CD4-positive, alpha-beta memory T cell (primary cell): ENCODE measurements at regions not wholly inside any gene's neighbourhood (a gene's known extent, or its start where the extent isn't known, plus 50 kb on each side); places are given as distances from the start of the nearest gene placed in this dataset.
A peak's percentile ranks its signal among the peaks of the same experiment; 100 is the strongest.

Source experiments
- CTCF ChIA-PET: fragments of 350-600 bp; sonication (Branson Sonifier 250); formaldehyde crosslinking; loops from one replicate; lab custom pipeline; 2021; ENCODE audit warnings: inconsistent platforms; ENCODE audit not compliant: partially characterized antibody; lab: Charles Lee
- POLR2A ChIA-PET: fragments of 350-600 bp; sonication (Branson Sonifier 250); formaldehyde crosslinking; loops from one replicate; lab custom pipeline; 2021; ENCODE audit not compliant: partially characterized antibody; lab: Charles Lee
- DNase-seq, 5 donors: peaks; one replicate each; pipeline versions ENCODE4 v3.0.0 to v3.0.0-alpha.2; 2020 to 2022; ENCODE audit warnings: mixed read lengths in 1 of 5
- H3K27ac ChIP-seq: one replicate; pipeline ENCODE4 v1.7.0; 2013; ENCODE audit warnings: low read depth, low read length
- H3K27me3 ChIP-seq: 2 replicates; pipeline ENCODE4 v1.7.0; 2013; ENCODE audit warnings: mild to moderate bottlenecking, low read length, moderate library complexity; ENCODE audit not compliant: insufficient read depth
- H3K36me3 ChIP-seq: 2 replicates; pipeline ENCODE4 v1.7.0; 2013; ENCODE audit warnings: mild to moderate bottlenecking, low read length, moderate library complexity; ENCODE audit not compliant: insufficient read depth
- H3K4me1 ChIP-seq: 2 replicates; pipeline ENCODE4 v1.7.0; 2013; ENCODE audit warnings: mild to moderate bottlenecking, low read length, moderate library complexity; ENCODE audit not compliant: insufficient read depth
- H3K4me3 ChIP-seq, 2 donors: one replicate each; pipeline ENCODE4 v1.7.0; 2013; ENCODE audit warnings: low read length in 2 of 2, mild to moderate bottlenecking in 1 of 2
- H3K9me3 ChIP-seq, 2 donors: one replicate each; pipeline ENCODE4 v1.7.0; 2013; ENCODE audit warnings: low read length in 2 of 2, control low read depth in 1 of 2; ENCODE audit not compliant: control insufficient read depth in 1 of 2
- H3K27ac Mint-ChIP-seq, 7 donors: one replicate each; pipeline ENCODE4 v1.8.0; 2020 to 2021; ENCODE audit warnings: mixed read lengths in 7 of 7, mild to moderate bottlenecking in 6 of 7, inconsistent platforms in 3 of 7, moderate library complexity in 3 of 7
- H3K27me3 Mint-ChIP-seq, 2 donors: one replicate each; pipeline ENCODE4 v1.8.0; 2020 to 2021; ENCODE audit warnings: mixed read lengths in 2 of 2
- H3K36me3 Mint-ChIP-seq, 2 donors: one replicate each; pipeline ENCODE4 v1.8.0; 2020 to 2021; ENCODE audit warnings: mixed read lengths in 2 of 2, inconsistent platforms in 1 of 2, mild to moderate bottlenecking in 1 of 2
- H3K4me1 Mint-ChIP-seq, 4 donors: one replicate each; pipeline ENCODE4 v1.8.0; 2020 to 2021; ENCODE audit warnings: mixed read lengths in 4 of 4, mild to moderate bottlenecking in 1 of 4
- H3K4me3 Mint-ChIP-seq, 8 donors: one replicate each; pipeline ENCODE4 v1.8.0; 2020 to 2021; ENCODE audit warnings: mixed read lengths in 8 of 8, mild to moderate bottlenecking in 7 of 8, moderate library complexity in 6 of 8, inconsistent platforms in 3 of 8
- H3K9me3 Mint-ChIP-seq, 8 donors: one replicate each; pipeline ENCODE4 v1.8.0; 2020 to 2021; ENCODE audit warnings: mixed read lengths in 8 of 8, mild to moderate bottlenecking in 5 of 8, inconsistent platforms in 3 of 8, moderate library complexity in 1 of 8
- intact Hi-C: fragments of 100-400 bp; cut with micrococcal nuclease; formaldehyde crosslinking; loops from one replicate; pipeline ENCODE4 v1.15.1; 2023

GRCh38 chr16:17566656-17567450 lies 96.1 kb upstream of the XYLT1 start:
- CTCF ChIA-PET: no interaction called here
- intact Hi-C loops: no loop called here

DNA sequence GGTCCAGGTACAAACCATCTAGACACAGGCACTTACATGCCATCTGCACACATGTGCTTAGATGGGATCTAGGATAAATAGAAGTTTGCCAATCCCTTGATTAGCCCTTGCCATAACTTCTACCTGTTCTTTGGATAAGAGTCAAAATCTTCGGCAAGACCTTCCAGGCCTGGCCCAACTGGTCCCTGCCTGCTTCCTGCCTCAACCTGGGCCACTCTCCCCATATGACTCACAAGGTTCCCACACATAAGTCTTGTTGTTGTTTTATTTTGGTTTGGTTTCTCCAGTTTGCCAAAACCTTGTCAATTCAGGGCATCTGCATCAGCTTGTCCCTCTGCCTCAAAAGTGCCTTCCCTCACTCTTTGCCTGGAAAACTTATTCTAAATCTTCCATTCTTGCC lies 95.3 kb upstream of the XYLT1 start:
- Mint-ChIP-seq H3K9me3 (peaks cover 0 to 7% (median 0%) of the 10 kb centered on the region in 8 donors), H3K27me3 (peaks cover 3 to 11% of the 10 kb centered on the region in 2 donors), H3K4me1 (peaks cover 0 to 2% (median 0%) of the 10 kb centered on the region in 4 donors), H3K27ac (peak overlapping the region in 1 of 7 donors; percentile 6), H3K36me3 (no peaks in the 10 kb centered on the region), H3K4me3 (no peak overlapping the region)
- no peak overlapping the region for H3K4me3 ChIP-seq
- H3K9me3 ChIP-seq: no peaks in the 10 kb centered on the region
- H3K27ac ChIP-seq: no peak overlapping the region
- no peaks in the 10 kb centered on the region for H3K4me1 ChIP-seq
- no peaks in the 10 kb centered on the region for H3K27me3 ChIP-seq
- H3K36me3 ChIP-seq: no peaks in the 10 kb centered on the region
- intact Hi-C loops: no loop called here
- ChIA-PET CTCF (interaction anchor here (0.5 to 0.7 kb wide), 2 partner anchors 13 to 305 kb away, joined by 3 read pairs; no protein-coding TSS in a partner anchor), POLR2A (no interaction called here)
- no peak for DNase-seq

More at GRCh38 chr16:17566656-17567450, 96.1 kb upstream of the XYLT1 start:
- H3K4me1 Mint-ChIP-seq: peaks cover 0 to 2% (median 0%) of the 10 kb centered on the region in 4 donors
- Histone ChIP-seq H3K9me3 (no peaks in the 10 kb centered on the region), H3K27me3 (no peaks in the 10 kb centered on the region), H3K36me3 (no peaks in the 10 kb centered on the region), H3K4me3 (no peak overlapping the region), H3K4me1 (no peaks in the 10 kb centered on the region), H3K27ac (no peak overlapping the region)
- H3K9me3 Mint-ChIP-seq: peaks cover 0 to 7% (median 0%) of the 10 kb centered on the region in 8 donors
- no peak for DNase-seq
- H3K4me3 Mint-ChIP-seq: no peak overlapping the region
- H3K36me3 Mint-ChIP-seq: no peaks in the 10 kb centered on the region
- H3K27me3 Mint-ChIP-seq: peaks cover 3 to 11% of the 10 kb centered on the region in 2 donors
- H3K27ac Mint-ChIP-seq: peak overlapping the region in 1 of 7 donors; percentile 76
- POLR2A ChIA-PET: no interaction called here

DNA sequence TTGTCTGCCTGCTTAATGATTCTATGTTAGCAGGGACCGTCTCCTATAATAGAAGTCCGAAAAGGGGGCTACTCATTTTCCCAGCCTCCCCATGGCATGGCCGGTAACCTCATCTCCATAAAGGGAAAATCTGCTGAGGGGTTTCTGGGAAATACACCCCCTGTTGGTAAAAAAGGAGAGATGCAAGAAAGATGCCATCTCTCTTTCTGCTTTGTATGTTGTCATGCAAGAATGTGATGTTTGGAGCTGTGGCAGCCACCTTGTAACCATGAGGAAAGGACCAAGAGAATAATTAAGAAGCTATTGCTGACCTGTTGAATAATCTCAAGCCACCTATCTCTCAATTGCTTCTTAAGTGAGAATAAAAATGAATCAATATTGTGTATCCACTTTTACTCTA lies 94.8 kb upstream of the XYLT1 start:
- Histone ChIP-seq H3K27me3 (no peaks in the 10 kb centered on the region), H3K9me3 (no peaks in the 10 kb centered on the region), H3K4me3 (no peak overlapping the region), H3K27ac (no peak overlapping the region), H3K4me1 (no peaks in the 10 kb centered on the region), H3K36me3 (no peaks in the 10 kb centered on the region)
- no peak overlapping the region for H3K4me3 Mint-ChIP-seq
- DNase-seq: no peak
- peaks cover 0 to 7% (median 0%) of the 10 kb centered on the region in 8 donors for H3K9me3 Mint-ChIP-seq
- H3K27me3 Mint-ChIP-seq: peaks cover 3 to 11% of the 10 kb centered on the region in 2 donors
- CTCF ChIA-PET: interaction anchor here (0.5 to 0.7 kb wide), 2 partner anchors 13 to 305 kb away, joined by 3 read pairs; no protein-coding TSS in a partner anchor
- POLR2A ChIA-PET: no interaction called here
- H3K4me1 Mint-ChIP-seq: peaks cover 0 to 2% (median 0%) of the 10 kb centered on the region in 4 donors
- no peak overlapping the region for H3K27ac Mint-ChIP-seq
- intact Hi-C loops: no loop called here
- no peaks in the 10 kb centered on the region for H3K36me3 Mint-ChIP-seq

DNA sequence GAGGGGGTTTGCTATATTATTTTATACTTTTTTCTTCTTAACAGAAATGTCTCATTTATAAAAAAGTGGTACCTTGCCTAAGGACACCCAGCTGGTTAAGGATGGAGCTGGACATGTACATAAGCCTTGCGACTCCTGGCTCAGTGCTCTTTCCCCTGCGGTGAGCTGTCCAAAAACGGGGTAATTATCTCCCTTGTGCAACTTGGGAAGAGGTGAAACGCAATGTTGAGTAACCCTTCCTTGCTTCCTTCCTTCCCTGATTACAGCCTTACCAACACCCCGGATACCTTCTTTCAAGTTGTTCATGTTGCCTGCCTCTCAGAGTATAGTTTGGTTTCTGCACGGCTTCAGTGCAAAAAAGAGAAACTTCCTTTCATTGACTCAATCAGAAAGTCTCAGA lies 94.1 kb upstream of the XYLT1 start:
- DNase-seq: no peak
- H3K36me3 ChIP-seq: no peaks in the 10 kb centered on the region
- H3K27ac ChIP-seq: no peak overlapping the region
- H3K27me3 ChIP-seq: no peaks in the 10 kb centered on the region
- H3K9me3 ChIP-seq: no peaks in the 10 kb centered on the region
- Mint-ChIP-seq H3K27ac (no peak overlapping the region), H3K4me3 (no peak overlapping the region), H3K36me3 (no peaks in the 10 kb centered on the region), H3K27me3 (peaks cover 2 to 10% of the 10 kb centered on the region in 2 donors), H3K9me3 (peaks cover 0 to 7% (median 0%) of the 10 kb centered on the region in 8 donors), H3K4me1 (peaks cover 0 to 2% (median 0%) of the 10 kb centered on the region in 4 donors)
- POLR2A ChIA-PET: no interaction called here
- intact Hi-C loops: no loop called here
- CTCF ChIA-PET: no interaction called here
- H3K4me3 ChIP-seq: no peak overlapping the region
- H3K4me1 ChIP-seq: no peaks in the 10 kb centered on the region

DNA sequence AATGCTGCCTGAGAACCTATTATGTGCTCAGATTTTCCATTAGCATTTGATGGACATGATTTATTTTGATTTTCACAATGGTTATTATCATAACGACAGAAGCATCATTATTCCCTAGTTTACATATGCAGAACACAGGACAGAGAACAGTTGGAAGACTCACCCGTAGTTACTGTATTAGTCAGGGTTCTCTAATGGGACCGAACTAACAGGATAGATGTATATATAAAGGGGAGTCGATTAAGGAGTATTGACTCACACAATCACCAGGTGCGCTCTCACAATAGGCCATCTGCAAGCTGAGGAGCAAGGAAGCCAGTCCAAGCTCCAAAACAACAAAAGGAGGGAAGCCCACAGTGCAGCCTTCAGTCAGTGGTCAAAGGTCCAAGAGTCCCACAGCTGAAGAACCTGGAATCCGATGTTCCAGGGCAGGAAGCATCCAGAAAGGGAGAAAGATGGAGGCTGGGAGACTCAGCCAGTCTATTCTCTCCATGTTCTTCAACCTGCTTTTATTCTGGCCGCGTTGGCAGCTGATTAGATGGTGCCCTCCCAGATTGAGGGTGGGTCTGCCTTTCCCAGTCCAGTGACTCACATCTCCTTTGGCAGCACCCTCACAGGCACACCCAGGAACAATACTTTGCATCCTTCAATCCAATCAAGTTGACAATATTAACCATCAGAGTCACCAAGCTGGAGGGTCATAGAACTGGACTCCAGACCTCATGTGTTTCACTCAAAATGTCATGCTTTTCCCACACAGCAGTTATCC lies 92.7 kb upstream of the XYLT1 start:
- ChIA-PET CTCF (no interaction called here), POLR2A (no interaction called here)
- Mint-ChIP-seq H3K27ac (no peak overlapping the region), H3K4me3 (no peak overlapping the region), H3K9me3 (peaks cover 0 to 7% (median 0%) of the 10 kb centered on the region in 8 donors), H3K36me3 (no peaks in the 10 kb centered on the region), H3K4me1 (peaks cover 0 to 2% (median 0%) of the 10 kb centered on the region in 4 donors), H3K27me3 (peaks cover 7 to 10% of the 10 kb centered on the region in 2 donors)
- intact Hi-C loops: no loop called here
- H3K27me3 ChIP-seq: no peaks in the 10 kb centered on the region
- DNase-seq: no peak
- no peaks in the 10 kb centered on the region for H3K4me1 ChIP-seq
- H3K9me3 ChIP-seq: no peaks in the 10 kb centered on the region
- no peaks in the 10 kb centered on the region for H3K36me3 ChIP-seq
- H3K27ac ChIP-seq: no peak overlapping the region
- H3K4me3 ChIP-seq: no peak overlapping the region

- Histone ChIP-seq H3K27me3 (no peaks in the 10 kb centered on the region), H3K27ac (no peak overlapping the region), H3K36me3 (no peaks in the 10 kb centered on the region), H3K4me1 (no peaks in the 10 kb centered on the region), H3K4me3 (no peak overlapping the region), H3K9me3 (no peaks in the 10 kb centered on the region)
- Mint-ChIP-seq H3K9me3 (peaks cover 0 to 3% (median 0%) of the 10 kb centered on the region in 8 donors), H3K4me3 (no peak overlapping the region), H3K4me1 (no peaks in the 10 kb centered on the region), H3K27ac (no peak overlapping the region), H3K27me3 (peaks cover 9 to 15% of the 10 kb centered on the region in 2 donors), H3K36me3 (no peaks in the 10 kb centered on the region)
- intact Hi-C loops: no loop called here
- POLR2A ChIA-PET: no interaction called here
- CTCF ChIA-PET: interaction anchor here (0.8 kb wide), 1 partner anchor 18 kb away, joined by 3 read pairs; no protein-coding TSS in a partner anchor
- DNase-seq: no peak
These were observed 90.3 kb upstream of the XYLT1 start for GRCh38 chr16:17561056-17561455.

GRCh38 chr16:17560548-17560947 lies 89.8 kb upstream of the XYLT1 start:
- Mint-ChIP-seq H3K4me3 (no peak overlapping the region), H3K36me3 (no peaks in the 10 kb centered on the region), H3K27me3 (peaks cover 9 to 17% of the 10 kb centered on the region in 2 donors), H3K4me1 (no peaks in the 10 kb centered on the region), H3K27ac (no peak overlapping the region), H3K9me3 (no peaks in the 10 kb centered on the region)
- Histone ChIP-seq H3K4me1 (no peaks in the 10 kb centered on the region), H3K27me3 (no peaks in the 10 kb centered on the region), H3K27ac (no peak overlapping the region), H3K4me3 (no peak overlapping the region), H3K36me3 (no peaks in the 10 kb centered on the region), H3K9me3 (no peaks in the 10 kb centered on the region)
- POLR2A ChIA-PET: no interaction called here
- CTCF ChIA-PET: interaction anchor here (0.6 to 0.8 kb wide), 2 partner anchors 18 to 573 kb away, joined by 3 read pairs; no protein-coding TSS in a partner anchor
- no peak for DNase-seq
- intact Hi-C loops: no loop called here
